ENCODE measurements at regions not wholly inside any gene's neighbourhood (a gene's known extent, or its start where the extent isn't known, plus 50 kb on each side); places are given as distances from the start of the nearest gene placed in this dataset.
A peak's percentile ranks its signal among the peaks of the same experiment; 100 is the strongest.

GRCh38 chr15:95278532-95279245 is 1047.3 kb downstream of the MCTP2 start:
- H3K9me3 ChIP-seq (ENCODE audit: low read depth): no peaks in the 10 kb centered on the region
- H3K4me2 ChIP-seq (ENCODE audit: unreplicated experiment): no peak overlapping the region
- WGBS, 2 experiments (ENCODE audit: low coverage in 1 of 2, low lambda C conversion rate in 2 of 2, missing lambda C conversion rate in 2 of 2): 67% methylated on average over 6 of the region's 6 CpGs
- no peaks in the 10 kb centered on the region for H3K79me2 ChIP-seq (ENCODE audit: insufficient read depth)
- no peak overlapping the region for H3K9ac ChIP-seq
- H3K4me1 ChIP-seq (ENCODE audit: insufficient read depth): peaks cover 28% of the 10 kb centered on the region
- in situ Hi-C loops (cut with MboI): no loop called here
- H3K36me3 ChIP-seq (ENCODE audit: low read depth): no peaks in the 10 kb centered on the region
- H3F3A ChIP-seq (ENCODE audit: insufficient read depth): peaks cover 20% of the 10 kb centered on the region
- TF ChIP-seq EZH2 (IDR thresholded peaks at IDR 0.05; ENCODE audit: insufficient read depth, poor library complexity, severe bottlenecking) (no peak), EZH2phosphoT487 (IDR thresholded peaks at IDR 0.05; ENCODE audit: insufficient read depth, low read depth) (no peak)
- no peaks in the 10 kb centered on the region for H3K27me3 ChIP-seq (replicated peaks; ENCODE audit: insufficient read depth)
- H4K20me1 ChIP-seq (ENCODE audit: insufficient read depth): no peaks in the 10 kb centered on the region
- H2AFZ ChIP-seq: 0 out of 2 replicates have a peak overlapping the region, but pooled peaks have one; percentile 23
- H3K4me3 ChIP-seq: no peak overlapping the region
- DNase-seq: no peak
- peaks cover 3% of the 10 kb centered on the region; the same call in 1 of the 2 replicates for H3K9me2 ChIP-seq (ENCODE audit: insufficient read depth)
- H3K27ac ChIP-seq: no peak overlapping the region

GRCh38 chr15:95279277-95280019 is 1048.1 kb downstream of the MCTP2 start:
- Histone ChIP-seq H3K4me3 (no peak overlapping the region), H3K9me2 (ENCODE audit: insufficient read depth) (peaks cover 3% of the 10 kb centered on the region; the same call in 1 of the 2 replicates), H3K27ac (no peak overlapping the region), H4K20me1 (ENCODE audit: insufficient read depth) (no peaks in the 10 kb centered on the region), H3F3A (ENCODE audit: insufficient read depth) (peaks cover 22% of the 10 kb centered on the region), H3K79me2 (ENCODE audit: insufficient read depth) (no peaks in the 10 kb centered on the region), H3K9ac (no peak overlapping the region), H3K4me1 (ENCODE audit: insufficient read depth) (peaks cover 29% of the 10 kb centered on the region), H3K4me2 (ENCODE audit: unreplicated experiment) (no peak overlapping the region), H2AFZ (no peak overlapping the region), H3K36me3 (ENCODE audit: low read depth) (no peaks in the 10 kb centered on the region), H3K9me3 (ENCODE audit: low read depth) (no peaks in the 10 kb centered on the region), H3K27me3 (replicated peaks; ENCODE audit: insufficient read depth) (no peaks in the 10 kb centered on the region)
- WGBS, 2 experiments (ENCODE audit: low coverage in 1 of 2, low lambda C conversion rate in 2 of 2, missing lambda C conversion rate in 2 of 2): 86 to 91% methylated on average over 8 of the region's 8 CpGs
- in situ Hi-C loops (cut with MboI): no loop called here
- no peak for TF ChIP-seq EZH2phosphoT487 (IDR thresholded peaks at IDR 0.05; ENCODE audit: insufficient read depth, low read depth)
- TF ChIP-seq EZH2 (IDR thresholded peaks at IDR 0.05; ENCODE audit: insufficient read depth, poor library complexity, severe bottlenecking): no peak
- DNase-seq: no peak

- no peak for TF ChIP-seq EZH2 (IDR thresholded peaks at IDR 0.05; ENCODE audit: insufficient read depth, poor library complexity, severe bottlenecking)
- TF ChIP-seq EZH2phosphoT487 (IDR thresholded peaks at IDR 0.05; ENCODE audit: insufficient read depth, low read depth): no peak
- H4K20me1 ChIP-seq (ENCODE audit: insufficient read depth): no peaks in the 10 kb centered on the region
- no peak for DNase-seq
- no peak overlapping the region for H3K9ac ChIP-seq
- no peaks in the 10 kb centered on the region for H3K79me2 ChIP-seq (ENCODE audit: insufficient read depth)
- no peak overlapping the region for H2AFZ ChIP-seq
- H3K27ac ChIP-seq: no peak overlapping the region
- H3K27me3 ChIP-seq (replicated peaks; ENCODE audit: insufficient read depth): no peaks in the 10 kb centered on the region
- H3K4me3 ChIP-seq: no peak overlapping the region
- H3K9me2 ChIP-seq (ENCODE audit: insufficient read depth): peaks cover 3% of the 10 kb centered on the region; the same call in 1 of the 2 replicates
- no peaks in the 10 kb centered on the region for H3K36me3 ChIP-seq (ENCODE audit: low read depth)
- 79 to 85% methylated on average over 5 of the region's 5 CpGs for WGBS, 2 experiments (ENCODE audit: low coverage in 1 of 2, low lambda C conversion rate in 2 of 2, missing lambda C conversion rate in 2 of 2)
- H3K4me2 ChIP-seq (ENCODE audit: unreplicated experiment): no peak overlapping the region
- peaks cover 37% of the 10 kb centered on the region for H3K4me1 ChIP-seq (ENCODE audit: insufficient read depth)
- in situ Hi-C loops (cut with MboI): no loop called here
- H3F3A ChIP-seq (ENCODE audit: insufficient read depth): peaks cover 27% of the 10 kb centered on the region
- H3K9me3 ChIP-seq (ENCODE audit: low read depth): no peaks in the 10 kb centered on the region
These were observed 1049.3 kb downstream of the MCTP2 start for GRCh38 chr15:95280711-95281110.

DNA sequence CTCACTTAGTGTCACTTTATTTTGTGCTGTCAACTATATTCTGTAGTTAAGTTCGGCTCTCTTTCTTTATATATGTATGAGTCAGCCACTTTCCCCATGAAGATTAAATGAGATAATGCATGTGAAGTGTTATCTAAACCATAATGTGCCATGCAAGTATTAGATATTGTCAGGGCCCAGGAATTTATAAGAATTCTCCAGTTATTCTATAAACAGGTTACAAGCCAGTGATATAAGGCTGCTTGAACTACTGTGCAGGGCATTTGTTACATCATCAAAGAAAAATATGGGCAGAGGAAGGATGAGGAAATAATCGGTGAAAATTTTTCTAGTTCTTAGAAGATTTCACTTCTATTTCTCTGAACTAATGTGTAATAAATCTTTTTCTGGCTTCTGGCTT is 1049.0 kb upstream of the NR2F2 start:
- Histone ChIP-seq H3K4me1 (ENCODE audit: insufficient read depth) (peaks cover 32% of the 10 kb centered on the region), H4K20me1 (ENCODE audit: insufficient read depth) (no peaks in the 10 kb centered on the region), H3K27me3 (replicated peaks; ENCODE audit: insufficient read depth) (no peaks in the 10 kb centered on the region), H3K9ac (no peak overlapping the region), H3K4me2 (ENCODE audit: unreplicated experiment) (no peak overlapping the region), H3K9me2 (ENCODE audit: insufficient read depth) (no peaks in the 10 kb centered on the region), H3K27ac (no peak overlapping the region), H3K4me3 (no peak overlapping the region), H3K9me3 (ENCODE audit: low read depth) (no peaks in the 10 kb centered on the region), H3F3A (ENCODE audit: insufficient read depth) (peaks cover 21% of the 10 kb centered on the region), H2AFZ (no peak overlapping the region), H3K36me3 (ENCODE audit: low read depth) (no peaks in the 10 kb centered on the region), H3K79me2 (ENCODE audit: insufficient read depth) (no peaks in the 10 kb centered on the region)
- TF ChIP-seq EZH2phosphoT487 (IDR thresholded peaks at IDR 0.05; ENCODE audit: insufficient read depth, low read depth): no peak
- no peak for TF ChIP-seq EZH2 (IDR thresholded peaks at IDR 0.05; ENCODE audit: insufficient read depth, poor library complexity, severe bottlenecking)
- in situ Hi-C loops (cut with MboI): no loop called here
- no peak for DNase-seq
- 61 to 72% methylated on average over 2 of the region's 2 CpGs for WGBS, 2 experiments (ENCODE audit: low coverage in 1 of 2, low lambda C conversion rate in 2 of 2, missing lambda C conversion rate in 2 of 2)

Data from GM23248 (cell line).